ENCODE measurements at regions not wholly inside any gene's neighbourhood (a gene's known extent, or its start where the extent isn't known, plus 50 kb on each side); places are given as distances from the start of the nearest gene placed in this dataset.

DNA sequence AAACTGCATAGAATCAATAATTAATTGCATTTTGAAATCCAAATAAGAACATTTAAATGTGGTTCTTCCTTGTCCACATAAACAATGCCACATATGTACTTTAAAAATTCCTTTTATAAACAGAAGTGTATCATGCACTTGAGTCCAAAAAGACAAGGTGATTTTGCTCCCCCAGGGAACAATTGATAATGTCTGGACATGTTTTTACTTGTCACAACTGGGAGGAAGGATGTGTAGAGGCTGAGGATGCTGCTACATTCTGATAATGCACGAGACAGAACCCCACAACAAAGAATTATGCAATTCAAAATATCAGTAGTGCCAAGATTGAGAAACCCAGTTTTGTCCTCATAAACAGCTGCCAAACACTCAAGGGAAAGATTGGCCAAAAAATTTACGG lies 181.1 kb upstream of the ISL1 start:
- no peak overlapping the region for H2AFZ ChIP-seq (ENCODE audit: low read length)
- H3K9ac ChIP-seq (ENCODE audit: low read depth, low read length, poor library complexity, severe bottlenecking) = no peak overlapping the region
- no peak overlapping the region for H3K4me3 ChIP-seq (ENCODE audit: low read length, poor library complexity, severe bottlenecking)
- no peak for TF ChIP-seq EZH2phosphoT487 (IDR thresholded peaks at IDR 0.05; ENCODE audit: borderline replicate concordance)
- TF ChIP-seq, protein P1, sequence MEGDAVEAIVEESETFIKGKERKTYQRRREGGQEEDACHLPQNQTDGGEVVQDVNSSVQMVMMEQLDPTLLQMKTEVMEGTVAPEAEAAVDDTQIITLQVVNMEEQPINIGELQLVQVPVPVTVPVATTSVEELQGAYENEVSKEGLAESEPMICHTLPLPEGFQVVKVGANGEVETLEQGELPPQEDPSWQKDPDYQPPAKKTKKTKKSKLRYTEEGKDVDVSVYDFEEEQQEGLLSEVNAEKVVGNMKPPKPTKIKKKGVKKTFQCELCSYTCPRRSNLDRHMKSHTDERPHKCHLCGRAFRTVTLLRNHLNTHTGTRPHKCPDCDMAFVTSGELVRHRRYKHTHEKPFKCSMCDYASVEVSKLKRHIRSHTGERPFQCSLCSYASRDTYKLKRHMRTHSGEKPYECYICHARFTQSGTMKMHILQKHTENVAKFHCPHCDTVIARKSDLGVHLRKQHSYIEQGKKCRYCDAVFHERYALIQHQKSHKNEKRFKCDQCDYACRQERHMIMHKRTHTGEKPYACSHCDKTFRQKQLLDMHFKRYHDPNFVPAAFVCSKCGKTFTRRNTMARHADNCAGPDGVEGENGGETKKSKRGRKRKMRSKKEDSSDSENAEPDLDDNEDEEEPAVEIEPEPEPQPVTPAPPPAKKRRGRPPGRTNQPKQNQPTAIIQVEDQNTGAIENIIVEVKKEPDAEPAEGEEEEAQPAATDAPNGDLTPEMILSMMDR (conservative IDR thresholded peaks at IDR 0.05; ENCODE audit: low read length) = no peak
- H3K27me3 ChIP-seq (ENCODE audit: insufficient read depth, low read length, poor library complexity, severe bottlenecking) = no peaks in the 10 kb centered on the region
- H3F3A ChIP-seq (ENCODE audit: low read depth) = no peaks in the 10 kb centered on the region
- no peak overlapping the region for H3K4me2 ChIP-seq (ENCODE audit: low read depth, low read length, poor library complexity, severe bottlenecking)
- no peaks in the 10 kb centered on the region for H3K79me2 ChIP-seq (ENCODE audit: insufficient read depth, low read length)
- no peaks in the 10 kb centered on the region for H3K9me3 ChIP-seq (ENCODE audit: insufficient read depth, low read depth, low read length)
- H3K4me1 ChIP-seq (ENCODE audit: insufficient read depth, low read length, poor library complexity, severe bottlenecking) = no peaks in the 10 kb centered on the region
- H3K36me3 ChIP-seq (ENCODE audit: insufficient read depth, low read length) = no peaks in the 10 kb centered on the region
- H3K9me2 ChIP-seq (replicated peaks; ENCODE audit: low read depth, low read length) = no peaks in the 10 kb centered on the region
- H4K20me1 ChIP-seq (ENCODE audit: insufficient read depth, low read length, poor library complexity, severe bottlenecking) = no peaks in the 10 kb centered on the region

DNA sequence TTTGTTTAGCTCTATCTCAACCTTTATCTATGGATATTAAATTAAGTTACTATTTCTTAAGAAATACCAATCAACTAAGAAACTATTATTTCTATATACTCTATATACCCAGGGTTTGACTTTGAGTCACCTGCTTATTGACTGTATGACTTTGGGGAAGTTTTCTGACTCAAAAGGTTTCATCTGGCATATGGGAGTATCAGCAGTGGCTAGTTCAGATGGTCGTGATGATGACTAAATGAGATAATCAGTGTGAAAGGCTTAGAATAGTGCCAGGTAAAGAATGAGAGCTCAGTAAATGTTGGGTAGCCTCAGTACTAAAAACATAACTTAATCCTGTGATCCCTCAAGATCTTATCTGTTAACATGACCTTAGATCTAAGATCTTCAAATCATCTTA lies 179.7 kb upstream of the ISL1 start:
- H3K9me2 ChIP-seq (replicated peaks; ENCODE audit: low read depth, low read length) = no peaks in the 10 kb centered on the region
- no peaks in the 10 kb centered on the region for H3K79me2 ChIP-seq (ENCODE audit: insufficient read depth, low read length)
- no peaks in the 10 kb centered on the region for H3K4me1 ChIP-seq (ENCODE audit: insufficient read depth, low read length, poor library complexity, severe bottlenecking)
- H3K36me3 ChIP-seq (ENCODE audit: insufficient read depth, low read length) = no peaks in the 10 kb centered on the region
- no peak overlapping the region for H3K4me2 ChIP-seq (ENCODE audit: low read depth, low read length, poor library complexity, severe bottlenecking)
- H4K20me1 ChIP-seq (ENCODE audit: insufficient read depth, low read length, poor library complexity, severe bottlenecking) = no peaks in the 10 kb centered on the region
- no peaks in the 10 kb centered on the region for H3K27me3 ChIP-seq (ENCODE audit: insufficient read depth, low read length, poor library complexity, severe bottlenecking)
- no peaks in the 10 kb centered on the region for H3K9me3 ChIP-seq (ENCODE audit: insufficient read depth, low read depth, low read length)
- H3F3A ChIP-seq (ENCODE audit: low read depth) = no peaks in the 10 kb centered on the region
- no peak overlapping the region for H3K9ac ChIP-seq (ENCODE audit: low read depth, low read length, poor library complexity, severe bottlenecking)
- no peak overlapping the region for H2AFZ ChIP-seq (ENCODE audit: low read length)
- no peak for TF ChIP-seq EZH2phosphoT487 (IDR thresholded peaks at IDR 0.05; ENCODE audit: borderline replicate concordance)
- TF ChIP-seq, protein P1 (conservative IDR thresholded peaks at IDR 0.05; ENCODE audit: low read length) = no peak
- H3K4me3 ChIP-seq (ENCODE audit: low read length, poor library complexity, severe bottlenecking) = no peak overlapping the region

DNA sequence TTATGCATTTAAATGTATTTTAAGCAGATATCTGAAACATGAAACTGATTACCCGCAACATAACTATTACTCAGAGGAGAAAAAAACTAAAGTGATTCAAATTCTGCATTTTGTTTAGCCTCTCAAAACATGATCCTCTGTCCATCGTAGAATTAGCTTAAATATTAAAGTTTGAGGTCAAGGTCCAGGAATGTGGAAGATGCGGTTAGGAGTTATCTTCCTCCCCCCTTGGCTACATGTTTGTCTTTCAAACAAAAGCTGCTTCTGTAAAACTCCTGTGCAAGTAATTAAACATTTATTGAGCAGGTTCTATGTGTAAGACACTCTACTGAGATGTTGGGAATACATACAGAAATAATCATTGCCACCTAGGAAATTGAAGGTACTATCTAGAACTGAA lies 175.0 kb upstream of the ISL1 start:
- no peaks in the 10 kb centered on the region for H3K9me3 ChIP-seq (ENCODE audit: insufficient read depth, low read depth, low read length)
- no peak overlapping the region for H3K4me2 ChIP-seq (ENCODE audit: low read depth, low read length, poor library complexity, severe bottlenecking)
- H3K36me3 ChIP-seq (ENCODE audit: insufficient read depth, low read length) = no peaks in the 10 kb centered on the region
- H3K4me1 ChIP-seq (ENCODE audit: insufficient read depth, low read length, poor library complexity, severe bottlenecking) = no peaks in the 10 kb centered on the region
- no peaks in the 10 kb centered on the region for H3K9me2 ChIP-seq (replicated peaks; ENCODE audit: low read depth, low read length)
- no peaks in the 10 kb centered on the region for H4K20me1 ChIP-seq (ENCODE audit: insufficient read depth, low read length, poor library complexity, severe bottlenecking)
- no peaks in the 10 kb centered on the region for H3K27me3 ChIP-seq (ENCODE audit: insufficient read depth, low read length, poor library complexity, severe bottlenecking)
- no peak overlapping the region for H3K9ac ChIP-seq (ENCODE audit: low read depth, low read length, poor library complexity, severe bottlenecking)
- no peaks in the 10 kb centered on the region for H3F3A ChIP-seq (ENCODE audit: low read depth)
- H3K79me2 ChIP-seq (ENCODE audit: insufficient read depth, low read length) = no peaks in the 10 kb centered on the region
- no peak overlapping the region for H3K4me3 ChIP-seq (ENCODE audit: low read length, poor library complexity, severe bottlenecking)
- TF ChIP-seq EZH2phosphoT487 (IDR thresholded peaks at IDR 0.05; ENCODE audit: borderline replicate concordance) = no peak
- TF ChIP-seq, protein P1 (conservative IDR thresholded peaks at IDR 0.05; ENCODE audit: low read length) = no peak
- H2AFZ ChIP-seq (ENCODE audit: low read length) = no peak overlapping the region
